Upper lobe of left lung (tissue), 6 donors: ENCODE measurements at regions not wholly inside any gene's neighbourhood (a gene's known extent, or its start where the extent isn't known, plus 50 kb on each side); places are given as distances from the start of the nearest gene placed in this dataset.

Source experiments
- ATAC-seq, 2 donors: fragments of 200-7000 bp; cut with Tn5 transposase; one replicate each; pipeline ENCODE4 v1.9.1; 2022; ENCODE audit warnings: mild to moderate bottlenecking in 2 of 2, moderate library complexity in 2 of 2; ENCODE audit not compliant: low FRiP score in 2 of 2
- DNase-seq, 2 donors: peaks; one replicate each; pipeline ENCODE4 v3.0.0-alpha.2; 2019 to 2020
- H3K27ac ChIP-seq, 4 donors: fragments of 200-600 bp; sonication (generic); one replicate each; pipeline ENCODE4 v1.5.1; 2016 to 2019
- H3K27me3 ChIP-seq, 4 donors: fragments of 200-600 bp; sonication (generic); one replicate each; pipeline ENCODE4 v1.5.1; 2017 to 2019
- H3K36me3 ChIP-seq, 4 donors: fragments of 200-600 bp; sonication (generic); one replicate each; pipeline ENCODE4 v1.5.1; 2016 to 2019
- H3K4me1 ChIP-seq, 4 donors: fragments of 200-600 bp; sonication (generic); one replicate each; pipeline ENCODE4 v1.5.1; 2018 to 2019
- H3K4me3 ChIP-seq, 4 donors: fragments of 200-600 bp; sonication (generic); one replicate each; pipeline ENCODE4 v1.5.1; 2017 to 2019; ENCODE audit warnings: mild to moderate bottlenecking in 2 of 4, moderate library complexity in 1 of 4
- H3K9me3 ChIP-seq, 4 donors: fragments of 200-600 bp; sonication (generic); one replicate each; pipeline ENCODE4 v1.5.1; 2018 to 2019
- EP300 ChIP-seq, 4 donors: sonication (generic); formaldehyde crosslinking; IDR thresholded peaks; one replicate each; pipeline ENCODE4 v1.5.1; 2017; ENCODE audit warnings: antibody characterized with exemption in 4 of 4, control low read depth in 2 of 4
- POLR2A ChIP-seq, 4 donors: fragments of 450-650 bp; IDR thresholded peaks; one replicate each; pipeline ENCODE4 v1.5.1; 2016 to 2017; ENCODE audit warnings: antibody characterized with exemption in 4 of 4, mild to moderate bottlenecking in 2 of 4
- POLR2AphosphoS5 ChIP-seq, 2 donors: sonication (generic); formaldehyde crosslinking; IDR thresholded peaks; one replicate each; pipeline ENCODE4 v1.5.1; 2017; ENCODE audit warnings: antibody characterized with exemption in 2 of 2
- WGBS, 2 donors: methylation state at CpG; one replicate each; pipeline ENCODE4 v1.1.5; 2017 to 2018; 5-methylcytosine and 5-hydroxymethylcytosine counted together
- TF ChIP-seq, protein P1 (sequence below), 6 experiments: fragments of 450-650 bp in 4 of 6; fragments of 200-600 bp in 2 of 6; sonication (generic) in 2 of 6; IDR thresholded peaks; one replicate each; pipeline ENCODE4 v1.5.1; 2016 to 2019; ENCODE audit warnings: antibody characterized with exemption in 6 of 6
- donor health status: DM: no; HTN: no; CAD: no; lungs with moderate emphysema.
- donor health status: DM: no; HTN: yes; CAD: no; lungs with severe emphysema.

GRCh38 chr20:24779131-24779530, 169.9 kb upstream of the CST7 start:
- H3K27ac ChIP-seq = no peak overlapping the region
- TF ChIP-seq POLR2AphosphoS5 (IDR thresholded peaks at IDR 0.05) = no peak
- no peak for TF ChIP-seq EP300 (IDR thresholded peaks at IDR 0.05)
- TF ChIP-seq POLR2A (IDR thresholded peaks at IDR 0.05) = no peak
- TF ChIP-seq, protein P1, sequence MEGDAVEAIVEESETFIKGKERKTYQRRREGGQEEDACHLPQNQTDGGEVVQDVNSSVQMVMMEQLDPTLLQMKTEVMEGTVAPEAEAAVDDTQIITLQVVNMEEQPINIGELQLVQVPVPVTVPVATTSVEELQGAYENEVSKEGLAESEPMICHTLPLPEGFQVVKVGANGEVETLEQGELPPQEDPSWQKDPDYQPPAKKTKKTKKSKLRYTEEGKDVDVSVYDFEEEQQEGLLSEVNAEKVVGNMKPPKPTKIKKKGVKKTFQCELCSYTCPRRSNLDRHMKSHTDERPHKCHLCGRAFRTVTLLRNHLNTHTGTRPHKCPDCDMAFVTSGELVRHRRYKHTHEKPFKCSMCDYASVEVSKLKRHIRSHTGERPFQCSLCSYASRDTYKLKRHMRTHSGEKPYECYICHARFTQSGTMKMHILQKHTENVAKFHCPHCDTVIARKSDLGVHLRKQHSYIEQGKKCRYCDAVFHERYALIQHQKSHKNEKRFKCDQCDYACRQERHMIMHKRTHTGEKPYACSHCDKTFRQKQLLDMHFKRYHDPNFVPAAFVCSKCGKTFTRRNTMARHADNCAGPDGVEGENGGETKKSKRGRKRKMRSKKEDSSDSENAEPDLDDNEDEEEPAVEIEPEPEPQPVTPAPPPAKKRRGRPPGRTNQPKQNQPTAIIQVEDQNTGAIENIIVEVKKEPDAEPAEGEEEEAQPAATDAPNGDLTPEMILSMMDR (IDR thresholded peaks at IDR 0.05) = no peak
- 24 to 27% methylated on average over 6 of the region's 6 CpGs for WGBS, 2 donors
- no peak overlapping the region for H3K4me3 ChIP-seq
- H3K9me3 ChIP-seq = peaks cover 0 to 7% (median 1%) of the 10 kb centered on the region in 4 donors
- DNase-seq (peak in 1 of 2 donors; percentile 9), ATAC-seq (no peak)
- no peaks in the 10 kb centered on the region for H3K36me3 ChIP-seq
- no peaks in the 10 kb centered on the region for H3K27me3 ChIP-seq
- H3K4me1 ChIP-seq = no peaks in the 10 kb centered on the region

DNA sequence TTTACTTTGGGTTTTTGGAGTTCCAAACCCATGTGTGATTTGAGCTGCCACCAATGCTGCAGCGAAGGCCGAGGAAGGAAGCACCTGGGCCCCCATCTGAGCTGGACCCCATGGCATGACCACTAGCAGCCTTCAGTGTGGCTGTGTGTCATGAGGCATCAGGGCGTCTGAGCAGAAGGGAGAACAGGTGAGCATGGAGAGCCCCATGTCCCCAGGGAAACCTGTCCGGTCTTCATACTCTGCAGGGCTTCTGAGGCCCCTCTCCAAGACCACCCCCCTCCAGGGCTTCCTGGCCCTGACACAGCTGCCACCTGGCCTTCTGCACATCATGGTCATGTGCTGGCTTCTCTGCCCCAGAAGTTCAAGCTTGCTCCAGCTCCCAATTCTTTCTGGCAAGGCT, 169.1 kb upstream of the CST7 start:
- H3K36me3 ChIP-seq = no peaks in the 10 kb centered on the region
- H3K4me3 ChIP-seq = no peak overlapping the region
- TF ChIP-seq POLR2AphosphoS5 (IDR thresholded peaks at IDR 0.05) (no peak), EP300 (IDR thresholded peaks at IDR 0.05) (no peak), POLR2A (IDR thresholded peaks at IDR 0.05) (no peak)
- TF ChIP-seq, protein P1 (IDR thresholded peaks at IDR 0.05) = no peak
- peaks cover 0 to 7% (median 1%) of the 10 kb centered on the region in 4 donors for H3K9me3 ChIP-seq
- peaks cover 0 to 4% (median 3%) of the 10 kb centered on the region in 4 donors for H3K4me1 ChIP-seq
- ATAC-seq = no peak
- no peaks in the 10 kb centered on the region for H3K27me3 ChIP-seq
- no peak overlapping the region for H3K27ac ChIP-seq
- DNase-seq = peak in 1 of 2 donors; percentile 6
- WGBS, 2 donors = 78 to 89% methylated on average over 3 to 4 of the region's 4 CpGs

DNA sequence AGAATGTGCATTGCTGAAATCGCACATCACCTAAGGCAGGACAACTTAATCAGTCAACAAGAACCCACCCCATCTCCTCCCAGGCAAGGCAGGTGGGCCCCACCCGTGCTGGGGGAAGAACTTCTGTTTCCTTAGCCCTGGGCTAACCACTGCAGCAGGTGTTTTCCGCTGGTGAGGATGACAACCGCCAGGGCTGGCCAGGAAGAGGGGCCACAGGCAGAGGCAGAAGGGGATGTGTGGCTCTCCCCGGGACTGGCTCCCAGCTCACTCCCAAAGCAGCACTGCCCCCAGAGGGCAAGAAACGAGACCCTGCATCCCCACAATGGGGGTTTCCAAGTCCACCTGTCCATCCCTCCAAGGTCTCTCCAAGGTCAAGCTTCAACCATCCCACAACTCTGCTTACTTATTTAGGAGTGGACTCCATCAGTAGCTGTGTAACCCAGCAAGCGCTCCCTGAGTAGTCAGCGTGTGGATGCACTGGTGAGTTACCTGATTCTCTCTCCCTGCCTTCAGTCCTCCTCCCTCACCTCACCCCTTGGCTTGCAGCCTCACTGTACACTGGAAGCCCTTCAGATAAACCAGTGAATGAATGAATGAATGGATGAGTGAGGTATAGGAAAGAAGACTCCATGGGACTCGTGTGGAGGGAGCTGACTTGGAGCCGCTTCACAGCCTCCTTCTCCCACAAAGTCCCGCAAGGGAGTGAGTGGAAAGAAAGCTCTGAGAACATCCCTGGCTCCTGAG, 168.2 kb upstream of the CST7 start:
- WGBS, 2 donors = 78% methylated on average over 7 to 11 of the region's 11 CpGs
- ATAC-seq (no peak), DNase-seq (peak in 1 of 2 donors; percentile 14)
- H3K9me3 ChIP-seq = no peaks in the 10 kb centered on the region
- H3K4me1 ChIP-seq = peaks cover 9 to 13% (median 10%) of the 10 kb centered on the region in 4 donors
- H3K4me3 ChIP-seq = no peak overlapping the region
- H3K27ac ChIP-seq = no peak overlapping the region
- no peaks in the 10 kb centered on the region for H3K36me3 ChIP-seq
- no peaks in the 10 kb centered on the region for H3K27me3 ChIP-seq
- TF ChIP-seq POLR2AphosphoS5 (IDR thresholded peaks at IDR 0.05) (no peak), POLR2A (IDR thresholded peaks at IDR 0.05) (no peak), EP300 (IDR thresholded peaks at IDR 0.05) (no peak)
- TF ChIP-seq, protein P1 (IDR thresholded peaks at IDR 0.05) = no peak

GRCh38 chr20:24781418-24781980, 167.6 kb upstream of the CST7 start:
- DNase-seq (peak in 1 of 2 donors; percentile 19), ATAC-seq (peak in 1 of 2 donors; percentile 27)
- H3K4me1 ChIP-seq = peaks cover 10 to 15% (median 11%) of the 10 kb centered on the region in 4 donors
- WGBS, 2 donors = 73 to 74% methylated on average over 6 to 8 of the region's 8 CpGs
- H3K27me3 ChIP-seq = no peaks in the 10 kb centered on the region
- TF ChIP-seq, protein P1 (IDR thresholded peaks at IDR 0.05) = peak in 1 of 6 experiments; percentile 13
- no peak for TF ChIP-seq POLR2A (IDR thresholded peaks at IDR 0.05)
- no peak for TF ChIP-seq POLR2AphosphoS5 (IDR thresholded peaks at IDR 0.05)
- no peak for TF ChIP-seq EP300 (IDR thresholded peaks at IDR 0.05)
- H3K27ac ChIP-seq = no peak overlapping the region
- H3K4me3 ChIP-seq = no peak overlapping the region
- no peaks in the 10 kb centered on the region for H3K36me3 ChIP-seq
- no peaks in the 10 kb centered on the region for H3K9me3 ChIP-seq
